Stomach smooth muscle (tissue), 2 donors: ENCODE measurements at regions not wholly inside any gene's neighbourhood (a gene's known extent, or its start where the extent isn't known, plus 50 kb on each side); places are given as distances from the start of the nearest gene placed in this dataset.

ENCODE experiments used
- H3K27ac ChIP-seq: one replicate; pipeline ENCODE4 v1.7.0; 2013; ENCODE audit warnings: mild to moderate bottlenecking, low read length, inconsistent platforms
- H3K27me3 ChIP-seq, 2 donors: one replicate each; pipeline ENCODE4 v1.7.0; 2013; ENCODE audit warnings: low read length in 2 of 2; ENCODE audit not compliant: insufficient read depth in 2 of 2, control insufficient read depth in 1 of 2
- H3K36me3 ChIP-seq, 2 donors: one replicate each; pipeline ENCODE4 v1.7.0; 2013; ENCODE audit warnings: low read length in 2 of 2; ENCODE audit not compliant: control insufficient read depth in 2 of 2, insufficient read depth in 2 of 2
- H3K4me1 ChIP-seq: one replicate; pipeline ENCODE4 v1.7.0; 2013; ENCODE audit warnings: low read length; ENCODE audit not compliant: control insufficient read depth, insufficient read depth
- H3K4me3 ChIP-seq, 2 donors: one replicate each; pipeline ENCODE4 v1.7.0; 2013; ENCODE audit warnings: low read length in 2 of 2
- H3K9ac ChIP-seq, 2 donors: one replicate each; pipeline ENCODE4 v1.7.0; 2013; ENCODE audit warnings: low read length in 2 of 2, mild to moderate bottlenecking in 1 of 2
- H3K9me3 ChIP-seq, 2 donors: one replicate each; pipeline ENCODE4 v1.7.0; 2013; ENCODE audit warnings: low read length in 2 of 2; ENCODE audit not compliant: control insufficient read depth in 2 of 2
- donor health status: healthy.
- donor health status: Pancreatic carcinoma.

DNA sequence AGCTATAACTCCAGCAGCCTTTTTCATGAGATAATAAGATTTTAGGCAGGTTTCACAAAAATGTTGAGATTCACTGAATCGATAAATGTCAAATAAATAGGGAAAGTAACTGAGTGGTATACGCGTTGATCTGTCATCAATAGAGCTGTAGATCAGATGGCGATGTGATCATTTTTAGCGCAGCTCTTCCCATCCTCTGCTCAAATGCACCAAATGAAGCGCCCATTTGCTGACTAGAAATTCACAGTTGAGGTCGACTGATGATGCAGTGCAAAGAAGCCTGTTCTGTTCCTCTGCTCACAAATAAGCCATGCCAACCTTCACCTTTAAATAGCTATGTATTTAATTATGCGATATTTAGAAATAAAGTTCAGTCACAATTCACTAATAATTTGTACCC, 693.5 kb downstream of the ARHGAP15 start:
- Histone ChIP-seq H3K27ac (no peak overlapping the region), H3K27me3 (no peaks in the 10 kb centered on the region), H3K36me3 (no peaks in the 10 kb centered on the region), H3K4me3 (no peak overlapping the region), H3K9me3 (no peaks in the 10 kb centered on the region), H3K4me1 (no peaks in the 10 kb centered on the region), H3K9ac (no peak overlapping the region)

DNA sequence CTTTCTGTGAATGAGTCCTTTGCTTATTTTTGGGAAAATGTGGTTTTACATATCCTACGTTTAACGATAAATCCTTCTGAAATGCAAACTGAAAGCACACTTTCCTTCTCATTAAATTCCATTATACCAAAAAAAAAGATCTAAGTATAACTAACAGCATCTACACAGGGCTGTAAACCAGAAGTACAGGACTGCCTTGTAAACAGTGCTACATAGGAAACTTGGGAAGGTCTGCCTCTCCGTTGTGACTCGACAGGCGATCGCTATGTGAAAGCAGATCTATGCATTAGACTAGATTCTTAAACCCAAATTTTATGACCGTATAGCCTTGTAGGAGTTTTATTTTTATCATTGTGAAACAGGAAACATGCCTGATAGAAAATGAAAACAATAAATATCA, 690.5 kb downstream of the ARHGAP15 start:
- H3K4me1 ChIP-seq: no peaks in the 10 kb centered on the region
- H3K9ac ChIP-seq: no peak overlapping the region
- no peak overlapping the region for H3K4me3 ChIP-seq
- H3K36me3 ChIP-seq: no peaks in the 10 kb centered on the region
- H3K27me3 ChIP-seq: no peaks in the 10 kb centered on the region
- H3K27ac ChIP-seq: no peak overlapping the region
- H3K9me3 ChIP-seq: no peaks in the 10 kb centered on the region

DNA sequence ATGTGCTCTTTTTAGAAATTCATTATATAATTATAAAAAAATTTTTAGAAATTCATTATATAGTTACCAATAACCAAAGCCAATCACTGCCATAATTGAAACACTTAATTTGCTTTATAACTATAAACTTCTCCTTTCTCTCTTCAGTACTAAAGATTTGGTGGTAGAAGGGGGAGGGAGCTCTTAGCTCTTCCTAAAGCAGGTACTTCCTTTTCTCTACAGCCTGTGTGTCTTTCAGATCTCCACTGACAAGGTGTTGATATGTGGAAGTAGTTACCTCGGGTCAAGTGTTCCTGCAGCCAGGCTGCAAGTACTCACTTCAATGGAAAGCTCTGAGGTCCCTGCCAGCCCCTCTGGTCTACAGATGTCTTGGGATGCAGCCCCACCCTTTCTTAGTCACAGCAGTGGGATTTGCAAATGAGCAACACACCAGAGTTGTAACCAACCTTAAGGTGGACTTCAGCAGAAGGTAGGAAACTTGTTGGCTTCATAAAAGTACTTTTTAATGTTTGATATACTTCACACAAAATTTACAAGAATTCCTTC, 690.0 kb downstream of the ARHGAP15 start:
- Histone ChIP-seq H3K4me3 (no peak overlapping the region), H3K4me1 (no peaks in the 10 kb centered on the region), H3K9me3 (no peaks in the 10 kb centered on the region), H3K9ac (no peak overlapping the region), H3K27ac (no peak overlapping the region), H3K36me3 (no peaks in the 10 kb centered on the region), H3K27me3 (no peaks in the 10 kb centered on the region)
